PC-3 (cell line): ENCODE measurements at regions not wholly inside any gene's neighbourhood (a gene's known extent, or its start where the extent isn't known, plus 50 kb on each side); places are given as distances from the start of the nearest gene placed in this dataset.

Experiments used
- ATAC-seq: fragments of 200-7000 bp; cut with Tn5 transposase; 2 replicates; pipeline ENCODE4 v1.9.1; 2020; ENCODE audit warnings: mild to moderate bottlenecking, moderate library complexity
- BruUV-seq: library from RNA; stranded (reverse); fragments of 400-500 nt; replicated peaks from 2 replicates; lab custom pipeline; 2021; lab: Mats Ljungman, UMichigan
- CTCF ChIA-PET: fragments of 300-600 bp; sonication (Branson Sonifier 250); formaldehyde crosslinking; loops from one replicate; lab custom pipeline; 2022; ENCODE audit warnings: antibody characterized with exemption; lab: Charles Lee
- POLR2A ChIA-PET: fragments of 300-600 bp; sonication (Branson Sonifier 250); formaldehyde crosslinking; loops from one replicate; lab custom pipeline; 2022; ENCODE audit warnings: antibody characterized with exemption; ENCODE audit not compliant: unreplicated experiment; lab: Charles Lee
- DNase-seq: peaks from one replicate; pipeline ENCODE4 v3.0.0-alpha.2; 2015
- H2AFZ ChIP-seq: fragments of 300-600 bp; sonication (generic); 2 replicates; pipeline ENCODE4 v1.6.0; 2016; ENCODE audit warnings: antibody characterized with exemption, low read length
- H3F3A ChIP-seq: fragments of 300-600 bp; sonication (generic); one replicate; pipeline ENCODE4 v1.6.0; 2017; ENCODE audit warnings: antibody characterized with exemption, low read length, control low read depth, mild to moderate bottlenecking; ENCODE audit not compliant: unreplicated experiment
- H3K27ac ChIP-seq: fragments of 300-600 bp; sonication (generic); 2 replicates; pipeline ENCODE4 v1.5.1; 2016; ENCODE audit warnings: mild to moderate bottlenecking, low read length
- H3K27me3 ChIP-seq: fragments of 300-600 bp; sonication (generic); 2 replicates; pipeline ENCODE4 v1.6.1; 2016; ENCODE audit warnings: low read length, mixed read lengths
- H3K36me3 ChIP-seq: fragments of 300-600 bp; sonication (generic); 2 replicates; pipeline ENCODE4 v1.6.1; 2016; ENCODE audit warnings: low read depth, mixed run types, low read length, mixed read lengths
- H3K4me1 ChIP-seq: fragments of 300-600 bp; sonication (generic); 2 replicates; pipeline ENCODE4 v1.5.1; 2016; ENCODE audit warnings: low read length; ENCODE audit not compliant: insufficient read depth
- H3K4me2 ChIP-seq: fragments of 300-600 bp; sonication (generic); 2 replicates; pipeline ENCODE4 v1.6.0; 2016; ENCODE audit warnings: low read length
- H3K4me3 ChIP-seq: fragments of 300-600 bp; sonication (generic); 2 replicates; pipeline ENCODE4 v1.5.1; 2016; ENCODE audit warnings: mild to moderate bottlenecking, low read length, mixed read lengths
- H3K79me2 ChIP-seq: fragments of 300-600 bp; sonication (generic); 2 replicates; pipeline ENCODE4 v1.6.1; 2017; ENCODE audit warnings: low read length, mixed read lengths
- H3K9ac ChIP-seq: fragments of 300-600 bp; sonication (generic); 2 replicates; pipeline ENCODE4 v1.6.0; 2016; ENCODE audit warnings: mild to moderate bottlenecking, low read length
- H3K9me2 ChIP-seq: fragments of 300-600 bp; sonication (generic); replicated peaks from 2 replicates; pipeline ENCODE4 v1.6.1; 2016; ENCODE audit warnings: mixed run types, low read length, mixed read lengths
- H3K9me3 ChIP-seq: fragments of 300-600 bp; sonication (generic); 2 replicates; pipeline ENCODE4 v1.6.1; 2016; ENCODE audit warnings: low read length, mixed read lengths
- H4K20me1 ChIP-seq: fragments of 300-600 bp; sonication (generic); 2 replicates; pipeline ENCODE4 v1.6.1; 2016; ENCODE audit warnings: low read length, mixed read lengths
- EZH2 ChIP-seq: fragments of 300-600 bp; sonication (generic); IDR thresholded peaks from one replicate; pipeline ENCODE4 v1.6.1; 2017; ENCODE audit warnings: antibody characterized with exemption, mild to moderate bottlenecking, low read length; ENCODE audit not compliant: unreplicated experiment
- EZH2phosphoT487 ChIP-seq: fragments of 300-600 bp; sonication (generic); IDR thresholded peaks from 2 replicates; pipeline ENCODE4 v1.6.1; 2018; ENCODE audit warnings: mild to moderate bottlenecking, antibody characterized with exemption, low read length, borderline replicate concordance
- intact Hi-C: fragments of 100-400 bp; cut with micrococcal nuclease; formaldehyde crosslinking; loops from 2 replicates; pipeline ENCODE4 v1.9.0; 2023
- TF ChIP-seq, protein P1 (sequence below): fragments of 300-600 bp; sonication (generic); conservative IDR thresholded peaks from 2 replicates; pipeline ENCODE4 v1.5.1; 2017; ENCODE audit warnings: antibody characterized with exemption, low read depth, mild to moderate bottlenecking, low read length

DNA sequence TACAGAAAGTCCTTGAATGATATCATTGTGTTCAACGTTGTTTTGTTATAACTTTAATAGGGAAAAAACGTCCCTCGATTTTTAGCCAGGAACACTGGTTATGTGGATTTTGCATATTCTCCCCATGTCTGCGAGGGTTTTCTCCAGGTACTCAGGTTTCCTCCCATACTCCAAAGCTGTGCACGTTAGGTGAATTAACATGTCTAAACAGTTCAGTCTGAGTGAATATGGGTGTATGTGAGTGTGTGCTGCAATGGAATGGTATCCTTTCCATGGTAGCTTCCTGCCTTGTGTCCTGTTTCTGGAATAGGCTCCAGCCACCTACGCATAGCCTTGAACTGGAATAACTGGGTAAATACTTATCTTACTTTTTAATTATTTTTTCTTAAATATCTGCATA lies 810.8 kb upstream of the ATXN7L3B start:
- DNase-seq: no peak
- Histone ChIP-seq H3K9me3 (no peaks in the 10 kb centered on the region), H2AFZ (no peak overlapping the region), H3K4me2 (no peak overlapping the region), H3K79me2 (no peaks in the 10 kb centered on the region), H3K27ac (no peak overlapping the region), H3F3A (no peaks in the 10 kb centered on the region), H3K9ac (no peak overlapping the region), H3K9me2 (no peaks in the 10 kb centered on the region), H3K4me3 (no peak overlapping the region), H3K36me3 (no peaks in the 10 kb centered on the region), H3K4me1 (0 out of 2 replicates have a peak, but pooled peaks cover 3% of the 10 kb centered on the region), H4K20me1 (no peaks in the 10 kb centered on the region), H3K27me3 (no peaks in the 10 kb centered on the region)
- intact Hi-C loops: no loop called here
- no TSS peak for BruUV-seq
- ChIA-PET POLR2A (no interaction called here), CTCF (no interaction called here)
- no peak for ATAC-seq
- TF ChIP-seq, protein P1, sequence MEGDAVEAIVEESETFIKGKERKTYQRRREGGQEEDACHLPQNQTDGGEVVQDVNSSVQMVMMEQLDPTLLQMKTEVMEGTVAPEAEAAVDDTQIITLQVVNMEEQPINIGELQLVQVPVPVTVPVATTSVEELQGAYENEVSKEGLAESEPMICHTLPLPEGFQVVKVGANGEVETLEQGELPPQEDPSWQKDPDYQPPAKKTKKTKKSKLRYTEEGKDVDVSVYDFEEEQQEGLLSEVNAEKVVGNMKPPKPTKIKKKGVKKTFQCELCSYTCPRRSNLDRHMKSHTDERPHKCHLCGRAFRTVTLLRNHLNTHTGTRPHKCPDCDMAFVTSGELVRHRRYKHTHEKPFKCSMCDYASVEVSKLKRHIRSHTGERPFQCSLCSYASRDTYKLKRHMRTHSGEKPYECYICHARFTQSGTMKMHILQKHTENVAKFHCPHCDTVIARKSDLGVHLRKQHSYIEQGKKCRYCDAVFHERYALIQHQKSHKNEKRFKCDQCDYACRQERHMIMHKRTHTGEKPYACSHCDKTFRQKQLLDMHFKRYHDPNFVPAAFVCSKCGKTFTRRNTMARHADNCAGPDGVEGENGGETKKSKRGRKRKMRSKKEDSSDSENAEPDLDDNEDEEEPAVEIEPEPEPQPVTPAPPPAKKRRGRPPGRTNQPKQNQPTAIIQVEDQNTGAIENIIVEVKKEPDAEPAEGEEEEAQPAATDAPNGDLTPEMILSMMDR: no peak
- no peak for TF ChIP-seq EZH2
- TF ChIP-seq EZH2phosphoT487: no peak

DNA sequence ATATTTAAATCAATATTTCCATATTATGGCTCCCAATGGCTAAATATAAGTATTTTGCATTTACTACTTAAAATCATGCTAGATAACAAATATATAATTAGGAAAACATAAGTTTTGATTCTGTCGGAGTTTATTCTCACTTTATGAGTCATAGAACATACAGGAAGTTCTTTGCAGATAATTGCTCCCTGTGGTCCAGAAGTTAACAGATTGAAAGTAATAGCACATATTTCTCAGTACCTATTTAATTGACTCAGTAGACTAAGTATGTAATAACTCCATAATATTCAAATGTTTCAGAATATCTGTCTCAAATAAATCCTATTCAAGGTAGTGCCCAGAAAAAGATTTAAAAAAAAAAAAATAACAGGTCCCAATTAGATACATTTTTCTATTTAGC lies 806.0 kb upstream of the ATXN7L3B start:
- Histone ChIP-seq H3K4me2 (no peak overlapping the region), H3K4me1 (0 out of 2 replicates have a peak, but pooled peaks cover 3% of the 10 kb centered on the region), H3K9me2 (no peaks in the 10 kb centered on the region), H3K4me3 (no peak overlapping the region), H3K79me2 (no peaks in the 10 kb centered on the region), H3K27me3 (no peaks in the 10 kb centered on the region), H3F3A (no peaks in the 10 kb centered on the region), H2AFZ (no peak overlapping the region), H4K20me1 (no peaks in the 10 kb centered on the region), H3K36me3 (no peaks in the 10 kb centered on the region), H3K27ac (no peak overlapping the region), H3K9ac (no peak overlapping the region), H3K9me3 (no peaks in the 10 kb centered on the region)
- intact Hi-C loops: no loop called here
- no peak for TF ChIP-seq EZH2
- TF ChIP-seq EZH2phosphoT487: no peak
- TF ChIP-seq, protein P1: no peak
- no TSS peak for BruUV-seq
- ATAC-seq (peak; percentile 66), DNase-seq (peak; percentile 28)
- ChIA-PET CTCF (no interaction called here), POLR2A (no interaction called here)

DNA sequence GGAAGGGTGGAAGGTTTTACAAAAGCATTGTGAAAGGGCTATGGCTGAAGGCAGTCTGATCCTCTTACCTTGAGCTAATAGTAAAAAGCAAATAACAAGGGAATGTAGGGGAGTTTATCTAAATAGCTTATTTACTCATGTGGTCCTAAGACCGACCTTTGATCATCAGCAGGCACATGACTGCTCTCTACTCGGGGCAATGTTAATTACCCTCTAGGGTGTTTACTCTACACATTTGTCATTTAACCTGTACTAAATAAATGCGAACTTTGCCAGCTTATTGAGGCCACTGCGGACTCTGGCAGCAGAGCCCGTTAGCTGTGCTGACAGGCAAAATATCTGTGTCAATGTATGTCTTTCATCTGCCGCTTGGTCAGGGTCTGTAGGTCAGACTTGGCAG lies 768.3 kb upstream of the ATXN7L3B start:
- intact Hi-C loops: no loop called here
- no peaks in the 10 kb centered on the region for H3F3A ChIP-seq
- H3K4me1 ChIP-seq: no peaks in the 10 kb centered on the region
- no peaks in the 10 kb centered on the region for H3K79me2 ChIP-seq
- TF ChIP-seq EZH2phosphoT487: no peak
- TF ChIP-seq EZH2: no peak
- TF ChIP-seq, protein P1: no peak
- no peaks in the 10 kb centered on the region for H3K9me2 ChIP-seq
- ATAC-seq (no peak), DNase-seq (no peak)
- 0 out of 2 replicates have a peak, but pooled peaks cover 4% of the 10 kb centered on the region for H3K9me3 ChIP-seq
- no peak overlapping the region for H3K9ac ChIP-seq
- no peaks in the 10 kb centered on the region; the same call in 1 of the 2 replicates for H3K36me3 ChIP-seq
- no peaks in the 10 kb centered on the region for H4K20me1 ChIP-seq
- H3K4me2 ChIP-seq: no peak overlapping the region
- H3K4me3 ChIP-seq: no peak overlapping the region
- H2AFZ ChIP-seq: no peak overlapping the region
- no peak overlapping the region for H3K27ac ChIP-seq
- POLR2A ChIA-PET: no interaction called here
- no peaks in the 10 kb centered on the region for H3K27me3 ChIP-seq
- no TSS peak for BruUV-seq
- CTCF ChIA-PET: no interaction called here
